NCI-H774 (cell line): ENCODE measurements at regions not wholly inside any gene's neighbourhood (a gene's known extent, or its start where the extent isn't known, plus 50 kb on each side); places are given as distances from the start of the nearest gene placed in this dataset.
"Not testable (repeated sequence)": the region's sequence is repeated elsewhere in the genome, so short reads cannot be mapped to it uniquely, and the experiment has no call there.

Experiments used
- DNase-seq: peaks from one replicate; lab custom pipeline; 2025; lab: John Stamatoyannopoulos, UW

GRCh38 chr3:87719060-87719459, 339.7 kb downstream of the CGGBP1 start:
- no peak for DNase-seq

DNA sequence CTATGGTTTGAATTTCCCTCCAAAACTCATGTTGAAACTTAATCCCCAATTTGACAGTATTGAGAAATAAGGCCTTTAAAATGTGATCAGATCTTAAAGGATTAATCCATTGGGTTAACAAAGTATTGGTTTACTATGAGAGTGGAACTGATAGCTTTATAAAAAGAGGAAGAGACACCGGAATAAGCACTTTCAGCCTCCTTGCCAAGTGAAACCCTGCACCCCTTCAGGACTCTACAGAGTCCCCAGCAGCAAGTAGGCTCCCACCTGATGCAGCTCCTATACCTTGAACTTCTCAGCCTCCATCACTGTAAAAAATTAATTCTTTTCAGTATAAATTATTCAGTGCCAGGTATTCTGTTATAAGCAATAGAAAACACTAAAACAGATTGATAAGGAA, 348.3 kb downstream of the CGGBP1 start:
- no peak for DNase-seq

DNA sequence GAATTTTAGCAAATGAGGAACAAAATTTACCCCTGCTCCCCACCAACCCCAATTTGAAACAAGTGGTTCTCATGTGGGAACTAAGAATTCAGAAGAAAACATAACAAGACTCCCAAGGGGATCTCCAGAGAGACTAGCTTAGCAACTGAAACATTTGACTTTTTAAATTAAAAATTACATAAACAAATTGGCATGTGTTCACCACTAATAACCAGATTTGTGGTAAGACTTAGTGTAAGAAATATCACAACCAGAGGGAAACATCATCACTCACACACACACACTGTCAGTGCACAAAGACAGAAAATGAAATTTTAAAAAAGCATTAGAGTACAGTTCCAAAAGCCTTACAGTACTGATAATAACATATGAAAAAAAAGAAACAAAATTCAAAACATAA, 348.8 kb downstream of the CGGBP1 start:
- no peak for DNase-seq

- no peak for DNase-seq
These were observed 352.6 kb downstream of the CGGBP1 start for GRCh38 chr3:87706176-87706575.

DNA sequence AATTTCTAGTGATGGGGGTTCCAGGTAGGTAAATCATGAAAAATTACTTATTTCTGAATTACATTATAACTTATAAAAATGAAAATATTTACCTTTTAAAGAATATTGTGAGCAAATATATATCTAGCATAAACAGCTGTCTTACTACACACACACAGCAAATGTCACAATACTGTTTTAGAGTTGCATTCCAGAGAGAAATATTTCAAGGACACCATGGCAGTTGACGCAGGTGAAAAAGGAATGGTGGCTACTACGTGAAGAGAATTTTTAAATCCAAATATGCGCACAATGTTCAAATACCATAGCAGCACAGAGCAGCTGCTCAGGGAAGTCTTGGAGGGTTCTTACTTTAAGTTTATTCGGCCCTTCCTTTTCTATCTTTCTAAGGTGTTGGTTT, 356.2 kb downstream of the CGGBP1 start:
- no peak for DNase-seq

DNA sequence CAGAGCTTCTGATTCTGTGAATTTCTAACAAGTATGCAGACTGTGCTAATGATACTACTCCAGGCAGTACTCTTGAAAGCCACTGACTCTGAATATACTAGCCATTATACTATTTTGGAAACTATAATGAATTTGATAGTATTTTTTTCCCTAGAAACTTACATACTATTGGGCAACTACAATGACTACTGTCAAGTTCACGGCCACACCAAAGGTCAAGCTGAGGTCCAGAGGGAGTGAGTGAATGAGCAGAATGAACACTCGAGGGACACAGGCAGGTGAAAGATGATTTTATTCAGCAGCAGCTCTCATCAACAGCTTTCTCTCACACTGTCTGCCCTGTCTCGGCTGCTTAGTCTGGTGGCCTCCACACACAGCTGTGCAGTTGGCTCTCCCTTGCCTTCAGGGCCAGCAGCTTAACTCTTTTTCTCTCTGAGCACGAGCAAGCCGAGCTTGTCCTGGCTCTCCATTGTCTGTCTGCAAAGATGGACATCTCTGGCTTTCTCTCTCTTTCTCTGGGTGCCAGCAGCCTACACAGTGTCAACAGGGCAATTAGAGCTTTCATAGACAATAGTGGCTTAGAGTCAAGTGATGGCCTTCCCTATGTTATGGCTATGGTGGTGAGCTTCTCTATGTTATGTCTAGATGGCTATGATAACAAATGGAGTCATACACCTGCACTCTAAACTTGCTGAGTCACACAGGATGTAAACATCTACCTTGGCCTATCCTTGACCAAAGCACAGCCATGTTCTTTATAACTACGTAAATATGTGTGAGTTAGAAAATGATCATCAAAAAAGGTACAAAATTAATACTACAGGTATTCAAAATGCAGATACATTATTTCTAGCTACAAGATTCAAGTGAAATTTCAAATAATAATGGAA, 362.4 kb downstream of the CGGBP1 start:
- DNase-seq = no peak

DNA sequence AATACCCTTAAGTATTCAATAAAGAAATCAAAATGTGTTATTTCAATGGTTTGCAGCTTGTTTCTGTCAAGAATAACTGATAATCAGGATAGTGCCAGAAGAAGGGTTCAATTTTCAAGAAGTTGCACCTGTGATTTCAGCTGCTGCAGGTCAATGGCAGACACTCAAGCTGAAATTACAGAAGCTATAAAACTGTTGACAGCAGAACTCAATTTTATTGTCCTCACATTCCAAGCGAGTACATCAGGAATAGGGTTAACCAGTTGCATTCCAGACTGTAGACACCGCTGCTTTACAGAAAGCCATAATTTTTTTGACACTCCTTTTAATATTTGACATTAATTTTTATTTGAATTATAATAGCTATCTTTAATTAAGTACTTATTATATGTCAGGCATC, 364.1 kb downstream of the CGGBP1 start:
- DNase-seq = no peak

DNA sequence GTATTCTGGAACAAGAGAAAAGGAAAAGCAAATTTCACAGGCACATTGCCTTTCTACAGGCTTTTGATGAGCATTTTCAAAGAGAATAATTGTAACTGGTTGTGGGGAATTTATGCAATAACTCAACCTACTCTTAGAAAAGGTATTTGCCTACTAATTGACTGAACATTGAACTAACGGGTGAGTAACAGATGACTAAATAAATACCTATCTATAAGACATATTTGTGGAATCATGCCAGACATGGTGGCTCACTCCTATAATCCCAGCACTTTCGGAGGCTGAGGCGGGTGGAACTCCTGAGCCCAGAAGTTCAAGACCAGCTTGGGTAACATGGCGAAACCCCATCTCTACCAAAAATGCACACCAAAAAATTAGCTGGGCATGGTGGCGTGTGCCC, 367.7 kb downstream of the CGGBP1 start:
- no peak for DNase-seq

DNA sequence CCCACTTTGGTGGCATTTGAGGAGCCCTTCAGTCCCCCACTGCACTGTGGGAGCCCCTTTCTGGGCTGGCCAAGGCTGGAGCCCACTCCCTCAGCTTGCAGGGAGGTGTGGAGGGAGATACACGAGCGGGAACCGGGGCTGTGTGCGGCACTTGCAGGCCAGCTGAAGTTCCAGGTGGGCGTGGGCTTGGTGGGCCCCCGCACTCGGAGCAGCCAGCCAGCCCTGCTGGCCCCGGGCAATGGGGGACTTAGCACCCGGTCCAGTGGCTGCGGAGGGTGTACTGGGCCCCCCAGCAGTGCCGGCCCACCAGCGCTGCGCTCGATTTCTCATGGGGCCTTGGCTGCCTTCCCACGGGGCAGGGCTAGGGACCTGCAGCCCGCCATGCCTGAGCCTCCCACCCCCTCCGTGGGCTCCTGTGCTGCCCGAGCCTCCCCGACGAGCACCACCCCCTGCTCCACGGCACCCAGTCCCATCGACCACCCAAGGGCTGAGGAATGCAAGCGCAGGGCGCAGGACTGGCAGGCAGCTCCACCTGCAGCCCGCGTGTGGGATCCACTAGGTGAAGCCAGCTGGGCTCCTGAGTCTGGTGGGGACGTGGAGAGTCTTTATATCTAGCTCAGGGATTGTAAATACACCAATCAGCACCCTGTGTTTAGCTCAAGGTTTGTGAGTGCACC, 379.7 kb downstream of the CGGBP1 start:
- not testable (repeated sequence) for DNase-seq

GRCh38 chr3:87674397-87675161, 384.2 kb downstream of the CGGBP1 start:
- no peak for DNase-seq

DNA sequence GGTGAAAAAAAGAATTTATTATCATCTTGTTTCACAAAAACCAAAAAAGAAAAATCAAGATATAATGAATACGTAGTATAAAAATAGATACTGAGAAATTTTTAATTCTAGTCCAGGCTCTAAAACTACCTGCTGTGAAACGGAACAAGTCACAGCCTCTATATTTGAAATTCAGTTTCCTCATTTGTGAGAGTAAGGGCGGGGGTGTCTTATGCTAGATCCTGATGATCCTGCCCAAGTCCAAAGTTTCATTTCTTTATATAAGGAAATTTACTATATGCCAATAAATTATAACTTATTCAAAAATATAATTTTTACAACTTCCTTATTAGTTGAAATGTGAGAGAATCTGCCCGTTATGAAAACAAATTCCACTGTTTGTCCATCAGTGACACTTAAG, 385.7 kb downstream of the CGGBP1 start:
- no peak for DNase-seq

DNA sequence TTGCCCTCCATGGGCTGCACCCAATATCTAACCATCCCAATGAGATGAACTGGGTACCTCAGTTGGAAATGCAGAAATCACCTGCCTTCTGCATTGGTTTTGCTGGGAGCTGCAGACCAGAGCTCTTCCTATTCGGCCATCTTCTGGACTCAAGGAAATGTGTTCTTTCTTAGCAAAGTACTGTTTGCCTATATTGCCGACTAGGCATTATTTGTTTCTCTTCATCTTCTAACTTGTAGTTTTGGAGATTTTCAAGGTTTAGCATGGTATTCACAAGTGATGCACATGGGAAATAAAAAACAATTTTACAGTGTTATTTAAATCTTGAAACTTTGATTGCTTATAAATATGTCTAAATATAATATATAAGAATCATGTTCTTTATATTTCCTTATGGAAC, 377.8 kb upstream of the POU1F1 start:
- DNase-seq = no peak

DNA sequence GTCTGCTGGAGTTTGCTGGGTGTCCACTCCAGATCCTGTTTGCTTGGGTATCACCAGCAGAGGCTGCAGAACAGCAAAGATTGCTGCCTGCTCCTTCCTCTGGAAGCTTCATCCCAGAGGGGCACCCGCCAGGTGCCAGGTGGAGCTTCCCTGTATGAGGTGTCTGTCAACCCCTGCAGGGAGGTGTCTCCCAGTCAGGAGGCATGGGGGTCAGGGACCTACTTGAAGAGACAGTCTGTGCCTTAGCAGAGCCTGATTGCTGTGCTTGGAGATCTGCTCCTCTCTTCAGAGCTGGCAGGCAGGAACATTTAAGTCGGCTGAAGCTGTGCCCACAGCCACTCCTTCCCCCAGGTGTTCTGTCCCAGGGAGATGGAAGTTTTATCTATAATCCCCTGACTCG, 376.8 kb upstream of the POU1F1 start:
- DNase-seq = not testable (repeated sequence)

DNA sequence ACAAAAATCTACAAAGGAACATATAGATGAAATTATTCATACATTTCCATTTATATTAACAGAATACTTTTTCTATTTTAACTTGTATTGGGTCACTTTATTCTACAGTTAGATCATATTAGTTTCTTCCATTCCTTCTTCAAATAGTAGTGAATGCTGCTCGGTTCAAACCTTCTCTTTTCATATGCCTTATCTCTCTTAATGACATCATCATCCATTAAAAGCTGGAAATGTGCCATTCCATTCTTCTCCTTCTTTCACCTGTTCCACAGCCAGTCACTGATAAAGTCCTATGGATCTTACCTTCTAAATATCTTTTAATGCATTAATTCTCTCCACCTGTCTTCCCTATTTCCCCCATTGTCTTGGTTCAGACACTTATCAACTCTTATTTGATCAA, 358.0 kb upstream of the POU1F1 start:
- no peak for DNase-seq

- DNase-seq = no peak
These were observed 350.9 kb upstream of the POU1F1 start for GRCh38 chr3:87627316-87627715.

- no peak for DNase-seq
These were observed 350.2 kb upstream of the POU1F1 start for GRCh38 chr3:87626546-87626945.

DNA sequence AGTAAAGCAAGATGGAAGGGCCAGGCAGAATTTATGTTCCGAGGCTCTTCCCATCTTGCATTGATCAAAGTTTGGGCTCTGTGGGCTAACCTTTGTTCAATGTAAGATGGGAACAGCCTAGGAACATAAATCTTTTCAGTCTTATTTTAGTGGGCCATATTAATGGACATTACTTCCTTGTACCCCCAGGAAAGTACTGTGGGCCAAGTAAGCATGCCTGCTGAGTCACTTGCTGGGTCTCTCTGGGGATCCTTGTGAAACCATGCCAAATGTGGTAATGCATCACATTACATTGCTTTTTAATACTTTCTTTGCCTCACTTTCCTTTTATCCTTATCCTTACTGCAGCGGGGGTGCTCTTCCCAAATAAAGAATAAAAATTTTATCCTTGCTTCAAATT, 349.5 kb upstream of the POU1F1 start:
- no peak for DNase-seq

- no peak for DNase-seq
These were observed 348.5 kb upstream of the POU1F1 start for GRCh38 chr3:87624860-87625259.

DNA sequence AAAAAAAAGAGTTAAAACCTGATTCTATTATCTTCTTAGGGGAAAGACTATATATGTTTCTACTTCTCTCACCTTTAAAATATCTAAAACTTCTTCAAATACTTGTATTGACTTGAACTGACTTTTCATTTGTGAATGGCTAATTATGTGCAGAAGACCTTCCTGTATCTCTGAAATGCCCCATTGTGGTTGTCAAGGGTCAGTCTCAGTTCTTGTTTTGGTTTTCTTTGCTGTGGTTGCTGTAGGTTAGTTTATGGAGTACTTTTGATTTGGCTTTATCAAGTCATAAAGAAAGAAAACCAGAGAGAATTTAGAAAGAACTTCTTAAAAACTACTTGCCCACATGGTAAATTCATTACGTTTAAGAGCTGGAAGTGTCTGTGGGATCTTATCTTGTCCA, 345.3 kb upstream of the POU1F1 start:
- DNase-seq = no peak

- no peak for DNase-seq
These were observed 339.1 kb upstream of the POU1F1 start for GRCh38 chr3:87615506-87615905.

DNA sequence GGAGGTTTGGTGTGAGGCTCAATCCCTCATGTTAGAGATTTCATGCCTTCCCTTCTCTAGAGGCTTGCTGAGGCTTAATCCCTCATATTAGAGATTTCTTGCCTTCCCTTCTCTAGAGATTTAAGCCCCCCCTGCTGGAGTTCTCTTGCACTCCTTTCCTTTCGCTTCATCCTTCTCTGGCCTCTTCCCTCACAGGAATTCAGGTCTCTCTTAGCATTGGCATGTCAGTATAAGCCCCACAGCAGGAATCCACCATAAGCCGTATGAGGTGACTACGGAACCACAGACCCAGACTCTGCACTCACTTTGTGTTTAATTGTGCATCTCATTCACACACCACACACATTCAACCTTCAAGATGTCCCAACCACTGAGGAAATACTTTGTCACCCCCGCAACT, 338.6 kb upstream of the POU1F1 start:
- no peak for DNase-seq

DNA sequence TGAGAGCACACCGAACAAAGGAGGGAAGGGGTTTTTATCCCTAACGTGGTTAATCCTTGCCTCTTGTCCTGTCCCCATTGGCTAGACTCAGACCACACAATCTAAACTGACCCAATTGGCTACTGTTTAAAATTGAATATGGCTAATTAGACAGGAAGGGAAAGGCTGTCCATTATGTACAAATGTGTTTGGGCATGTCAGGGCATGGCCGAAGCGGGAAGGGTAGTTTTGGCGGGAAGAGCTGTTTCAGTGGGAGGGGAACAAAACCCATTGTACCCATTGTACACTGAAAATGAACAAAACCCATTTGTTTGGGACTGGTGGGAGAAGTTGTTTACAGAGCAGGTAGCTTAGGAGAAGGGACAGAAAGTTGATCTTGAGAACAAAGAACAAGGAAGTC, 330.9 kb upstream of the POU1F1 start:
- DNase-seq = no peak

DNA sequence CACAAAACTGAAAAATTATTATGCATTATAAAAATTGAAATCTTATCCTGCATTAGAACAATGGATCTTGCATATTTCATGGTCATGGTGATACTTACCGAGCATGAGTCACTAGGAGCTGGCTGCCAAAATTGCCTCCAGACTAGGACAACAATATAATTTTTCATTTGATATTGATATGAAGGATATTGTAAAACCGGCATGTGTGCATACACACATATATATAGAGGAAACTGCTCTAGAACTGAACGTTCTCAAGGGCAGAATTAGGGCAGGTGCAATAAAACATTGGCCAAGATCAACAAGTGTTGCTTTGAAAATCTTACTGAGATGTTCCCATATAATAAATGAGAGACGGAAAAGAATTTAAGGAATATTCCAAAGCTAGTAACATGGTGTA, 319.4 kb upstream of the POU1F1 start:
- no peak for DNase-seq
